ENCODE measurements at regions not wholly inside any gene's neighbourhood (a gene's known extent, or its start where the extent isn't known, plus 50 kb on each side); places are given as distances from the start of the nearest gene placed in this dataset.

- Histone ChIP-seq H3K9me3 (no peaks in the 10 kb centered on the region), H3K27ac (no peak overlapping the region), H3K27me3 (no peaks in the 10 kb centered on the region), H3K4me1 (no peaks in the 10 kb centered on the region), H3K36me3 (replicated peaks in 1 of 2; ENCODE audit: insufficient read depth in 1 of 2, low read depth in 2 of 2) (no peaks in the 10 kb centered on the region), H3K4me3 (no peak overlapping the region)
- ATAC-seq = no peak
- intact Hi-C loops (cut with DNase I) = no loop called here
- WGBS, 2 donors = 59 to 78% methylated on average over 1 of the region's 1 CpG
- no peak for TF ChIP-seq POLR2A (IDR thresholded peaks at IDR 0.05)
- TF ChIP-seq, protein P1, sequence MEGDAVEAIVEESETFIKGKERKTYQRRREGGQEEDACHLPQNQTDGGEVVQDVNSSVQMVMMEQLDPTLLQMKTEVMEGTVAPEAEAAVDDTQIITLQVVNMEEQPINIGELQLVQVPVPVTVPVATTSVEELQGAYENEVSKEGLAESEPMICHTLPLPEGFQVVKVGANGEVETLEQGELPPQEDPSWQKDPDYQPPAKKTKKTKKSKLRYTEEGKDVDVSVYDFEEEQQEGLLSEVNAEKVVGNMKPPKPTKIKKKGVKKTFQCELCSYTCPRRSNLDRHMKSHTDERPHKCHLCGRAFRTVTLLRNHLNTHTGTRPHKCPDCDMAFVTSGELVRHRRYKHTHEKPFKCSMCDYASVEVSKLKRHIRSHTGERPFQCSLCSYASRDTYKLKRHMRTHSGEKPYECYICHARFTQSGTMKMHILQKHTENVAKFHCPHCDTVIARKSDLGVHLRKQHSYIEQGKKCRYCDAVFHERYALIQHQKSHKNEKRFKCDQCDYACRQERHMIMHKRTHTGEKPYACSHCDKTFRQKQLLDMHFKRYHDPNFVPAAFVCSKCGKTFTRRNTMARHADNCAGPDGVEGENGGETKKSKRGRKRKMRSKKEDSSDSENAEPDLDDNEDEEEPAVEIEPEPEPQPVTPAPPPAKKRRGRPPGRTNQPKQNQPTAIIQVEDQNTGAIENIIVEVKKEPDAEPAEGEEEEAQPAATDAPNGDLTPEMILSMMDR (IDR thresholded peaks at IDR 0.05) = no peak
- DNase-seq = no peak
Observed at GRCh38 chr6:22970004-22970403, 400.6 kb downstream of the HDGFL1 start.

DNA sequence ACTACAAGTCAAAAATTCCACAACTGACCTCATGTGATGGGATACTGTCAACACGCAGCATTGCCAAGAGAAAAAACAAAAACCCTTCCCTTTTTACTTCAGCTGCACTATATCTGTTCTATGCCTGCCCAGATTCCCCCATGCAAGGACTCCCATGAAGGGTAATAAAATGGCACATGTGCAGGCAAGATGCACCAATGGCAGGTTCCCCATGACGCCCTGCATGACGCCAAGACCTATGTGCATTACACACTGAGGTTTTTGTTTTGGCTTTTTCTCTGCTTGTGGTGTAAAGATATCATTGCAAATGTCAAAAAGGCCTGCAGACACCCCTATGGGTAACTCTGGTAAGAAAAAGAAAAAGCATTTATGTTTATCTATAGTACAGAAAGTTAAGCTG, 403.4 kb downstream of the HDGFL1 start:
- Histone ChIP-seq H3K36me3 (replicated peaks in 1 of 2; ENCODE audit: insufficient read depth in 1 of 2, low read depth in 2 of 2) (no peaks in the 10 kb centered on the region), H3K4me3 (no peak overlapping the region), H3K27me3 (no peaks in the 10 kb centered on the region), H3K4me1 (no peaks in the 10 kb centered on the region), H3K9me3 (no peaks in the 10 kb centered on the region), H3K27ac (no peak overlapping the region)
- no peak for DNase-seq
- ATAC-seq = no peak
- intact Hi-C loops (cut with DNase I) = no loop called here
- TF ChIP-seq, protein P1 (IDR thresholded peaks at IDR 0.05) = no peak
- no peak for TF ChIP-seq POLR2A (IDR thresholded peaks at IDR 0.05)
- 84 to 89% methylated on average over 3 of the region's 3 CpGs for WGBS, 2 donors

DNA sequence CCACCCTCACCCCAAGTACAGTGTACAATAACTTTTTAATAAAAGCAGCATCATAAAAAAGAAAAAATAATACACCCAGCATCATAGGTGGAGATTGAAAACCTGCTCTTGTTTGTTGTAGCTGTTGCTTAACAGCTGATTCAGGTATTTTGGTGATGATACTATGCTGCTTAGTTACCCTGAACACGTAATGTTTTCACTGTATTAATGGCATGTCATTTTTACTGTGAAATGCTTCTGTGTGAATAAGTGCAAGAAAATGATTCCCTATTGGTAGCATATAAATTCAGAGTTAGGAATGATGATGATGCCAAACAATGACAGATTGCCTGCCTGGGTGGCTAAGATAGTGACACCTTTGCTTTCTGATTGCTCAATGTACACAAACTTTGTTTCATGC, 405.7 kb downstream of the HDGFL1 start:
- WGBS, 2 donors = 29 to 74% methylated on average over 1 of the region's 1 CpG
- no peak for ATAC-seq

DNA sequence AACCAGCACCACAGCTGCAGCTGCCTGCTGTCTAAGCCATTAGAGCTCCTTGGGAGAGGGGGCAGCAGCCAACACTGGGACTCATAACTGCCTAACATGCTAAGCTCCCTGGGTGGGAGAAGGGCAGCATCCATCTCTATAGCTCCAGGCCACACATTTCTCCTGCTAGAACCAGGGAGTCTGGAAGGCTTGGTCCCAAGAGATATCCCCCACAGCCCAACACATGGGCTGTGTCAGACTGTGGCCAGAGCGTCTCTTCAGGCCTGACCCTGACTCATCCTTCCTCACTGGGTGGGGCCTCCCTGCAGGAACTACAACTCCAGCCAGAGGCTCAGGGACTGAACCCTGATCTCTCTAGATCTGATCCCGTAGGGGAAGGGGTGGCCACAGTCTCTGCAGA, 411.1 kb downstream of the HDGFL1 start:
- Histone ChIP-seq H3K36me3 (replicated peaks in 1 of 2; ENCODE audit: insufficient read depth in 1 of 2, low read depth in 2 of 2) (no peaks in the 10 kb centered on the region), H3K4me1 (no peaks in the 10 kb centered on the region), H3K27me3 (no peaks in the 10 kb centered on the region), H3K4me3 (no peak overlapping the region), H3K9me3 (no peaks in the 10 kb centered on the region), H3K27ac (no peak overlapping the region)
- TF ChIP-seq, protein P1 (IDR thresholded peaks at IDR 0.05) = no peak
- no peak for TF ChIP-seq POLR2A (IDR thresholded peaks at IDR 0.05)
- ATAC-seq = no peak
- intact Hi-C loops (cut with DNase I) = no loop called here
- no peak for DNase-seq
- WGBS, 2 donors = 80 to 86% methylated on average over 1 to 2 of the region's 2 CpGs

More for the DNA sequence above, 405.7 kb downstream of the HDGFL1 start:
- intact Hi-C loops (cut with DNase I) = no loop called here
- DNase-seq = no peak
- H3K36me3 ChIP-seq (replicated peaks in 1 of 2; ENCODE audit: insufficient read depth in 1 of 2, low read depth in 2 of 2) = no peaks in the 10 kb centered on the region
- H3K27ac ChIP-seq = no peak overlapping the region
- H3K4me1 ChIP-seq = no peaks in the 10 kb centered on the region
- no peak overlapping the region for H3K4me3 ChIP-seq
- no peaks in the 10 kb centered on the region for H3K27me3 ChIP-seq
- H3K9me3 ChIP-seq = no peaks in the 10 kb centered on the region
- TF ChIP-seq, protein P1 (IDR thresholded peaks at IDR 0.05) = no peak
- TF ChIP-seq POLR2A (IDR thresholded peaks at IDR 0.05) = no peak

- H3K27me3 ChIP-seq = no peaks in the 10 kb centered on the region
- 81 to 85% methylated on average over 1 of the region's 1 CpG for WGBS, 2 donors
- no peak overlapping the region for H3K4me3 ChIP-seq
- no peaks in the 10 kb centered on the region for H3K4me1 ChIP-seq
- intact Hi-C loops (cut with DNase I) = no loop called here
- H3K36me3 ChIP-seq (replicated peaks in 1 of 2; ENCODE audit: insufficient read depth in 1 of 2, low read depth in 2 of 2) = no peaks in the 10 kb centered on the region
- no peak for TF ChIP-seq POLR2A (IDR thresholded peaks at IDR 0.05)
- TF ChIP-seq, protein P1 (IDR thresholded peaks at IDR 0.05) = no peak
- no peak for ATAC-seq
- no peaks in the 10 kb centered on the region for H3K9me3 ChIP-seq
- no peak overlapping the region for H3K27ac ChIP-seq
- no peak for DNase-seq
Observed at GRCh38 chr6:23002044-23002619, 432.8 kb downstream of the HDGFL1 start.
